Stomach (tissue), 4 donors: ENCODE measurements at regions not wholly inside any gene's neighbourhood (a gene's known extent, or its start where the extent isn't known, plus 50 kb on each side); places are given as distances from the start of the nearest gene placed in this dataset.

Source experiments
- EP300 ChIP-seq: sonication (generic); formaldehyde crosslinking; IDR thresholded peaks from one replicate; pipeline ENCODE4 v1.6.1; 2017; ENCODE audit warnings: antibody characterized with exemption
- POLR2A ChIP-seq, 4 donors: fragments of 450-650 bp; IDR thresholded peaks; one replicate each; pipeline ENCODE4 v1.6.1; 2016; ENCODE audit warnings: antibody characterized with exemption in 4 of 4, control low read depth in 2 of 4, mild to moderate bottlenecking in 1 of 4, moderate library complexity in 1 of 4
- POLR2AphosphoS5 ChIP-seq, 3 donors: sonication (generic); formaldehyde crosslinking; IDR thresholded peaks; one replicate each; pipeline ENCODE4 v1.6.1; 2016; ENCODE audit warnings: antibody characterized with exemption in 3 of 3
- TF ChIP-seq, protein P1 (sequence below), 7 experiments: fragments of 450-650 bp in 4 of 7; fragments of 200-600 bp in 3 of 7; sonication (generic) in 3 of 7; IDR thresholded peaks; one replicate each; pipeline ENCODE4 v1.5.1; 2016 to 2019; ENCODE audit warnings: antibody characterized with exemption in 7 of 7, control low read depth in 2 of 7, mild to moderate bottlenecking in 1 of 7

- TF ChIP-seq POLR2A (IDR thresholded peaks at IDR 0.05) (peak in 1 of 4 donors; percentile 26), POLR2AphosphoS5 (IDR thresholded peaks at IDR 0.05) (peak; percentile 46 to 77 (median 62)), EP300 (no peak)
- TF ChIP-seq, protein P1, sequence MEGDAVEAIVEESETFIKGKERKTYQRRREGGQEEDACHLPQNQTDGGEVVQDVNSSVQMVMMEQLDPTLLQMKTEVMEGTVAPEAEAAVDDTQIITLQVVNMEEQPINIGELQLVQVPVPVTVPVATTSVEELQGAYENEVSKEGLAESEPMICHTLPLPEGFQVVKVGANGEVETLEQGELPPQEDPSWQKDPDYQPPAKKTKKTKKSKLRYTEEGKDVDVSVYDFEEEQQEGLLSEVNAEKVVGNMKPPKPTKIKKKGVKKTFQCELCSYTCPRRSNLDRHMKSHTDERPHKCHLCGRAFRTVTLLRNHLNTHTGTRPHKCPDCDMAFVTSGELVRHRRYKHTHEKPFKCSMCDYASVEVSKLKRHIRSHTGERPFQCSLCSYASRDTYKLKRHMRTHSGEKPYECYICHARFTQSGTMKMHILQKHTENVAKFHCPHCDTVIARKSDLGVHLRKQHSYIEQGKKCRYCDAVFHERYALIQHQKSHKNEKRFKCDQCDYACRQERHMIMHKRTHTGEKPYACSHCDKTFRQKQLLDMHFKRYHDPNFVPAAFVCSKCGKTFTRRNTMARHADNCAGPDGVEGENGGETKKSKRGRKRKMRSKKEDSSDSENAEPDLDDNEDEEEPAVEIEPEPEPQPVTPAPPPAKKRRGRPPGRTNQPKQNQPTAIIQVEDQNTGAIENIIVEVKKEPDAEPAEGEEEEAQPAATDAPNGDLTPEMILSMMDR (IDR thresholded peaks at IDR 0.05), result no peak
Measured at GRCh38 chr6:26205161-26205624, 118.0 kb downstream of the HFE start.
